GM23338 (cell line): ENCODE measurements at regions not wholly inside any gene's neighbourhood (a gene's known extent, or its start where the extent isn't known, plus 50 kb on each side); places are given as distances from the start of the nearest gene placed in this dataset.

Experiments
- ATAC-seq: fragments of 200-7000 bp; cut with Tn5 transposase; 3 replicates; pipeline ENCODE4 v1.9.1; 2020
- DNase-seq: peaks from one replicate; pipeline ENCODE4 v3.0.0-alpha.2; 2015; ENCODE audit warnings: low spot score
- H2AFZ ChIP-seq: fragments of 200-600 bp; sonication (generic); 2 replicates; pipeline ENCODE4 v1.8.0; 2016; ENCODE audit warnings: antibody characterized with exemption, mild to moderate bottlenecking, moderate library complexity
- H3F3A ChIP-seq: fragments of 200-600 bp; sonication (generic); replicated peaks from 2 replicates; pipeline ENCODE4 v1.8.0; 2017; ENCODE audit warnings: antibody characterized with exemption, mixed run types, low read depth
- H3K27ac ChIP-seq: fragments of 200-600 bp; sonication (generic); 2 replicates; pipeline ENCODE4 v1.6.1; 2016; ENCODE audit warnings: low read depth
- H3K27me3 ChIP-seq: fragments of 200-600 bp; sonication (generic); 2 replicates; pipeline ENCODE4 v1.8.0; 2016; ENCODE audit warnings: mild to moderate bottlenecking, mixed run types, moderate library complexity; ENCODE audit not compliant: insufficient read depth
- H3K36me3 ChIP-seq: fragments of 200-600 bp; sonication (generic); 2 replicates; pipeline ENCODE4 v1.8.0; 2016; ENCODE audit warnings: mild to moderate bottlenecking; ENCODE audit not compliant: insufficient read depth
- H3K4me1 ChIP-seq: fragments of 200-600 bp; sonication (generic); 2 replicates; pipeline ENCODE4 v1.8.0; 2016; ENCODE audit warnings: mild to moderate bottlenecking, moderate library complexity; ENCODE audit not compliant: insufficient read depth
- H3K4me2 ChIP-seq: fragments of 200-600 bp; sonication (generic); 2 replicates; pipeline ENCODE4 v1.7.1; 2017; ENCODE audit warnings: mixed run types
- H3K4me3 ChIP-seq: fragments of 200-600 bp; sonication (generic); 2 replicates; pipeline ENCODE4 v1.6.1; 2016; ENCODE audit warnings: mixed run types
- H3K79me2 ChIP-seq: fragments of 200-600 bp; sonication (generic); replicated peaks from 2 replicates; pipeline ENCODE4 v1.8.0; 2017; ENCODE audit warnings: mild to moderate bottlenecking; ENCODE audit not compliant: insufficient read depth
- H3K9me2 ChIP-seq: fragments of 200-600 bp; sonication (generic); 2 replicates; pipeline ENCODE4 v1.8.0; 2017; ENCODE audit not compliant: insufficient read depth
- H4K20me1 ChIP-seq: fragments of 200-600 bp; sonication (generic); replicated peaks from 2 replicates; pipeline ENCODE4 v1.8.0; 2017; ENCODE audit warnings: mild to moderate bottlenecking; ENCODE audit not compliant: insufficient read depth
- H3K27ac Mint-ChIP-seq: 2 replicates; pipeline ENCODE4 v1.8.0; 2020; ENCODE audit warnings: inconsistent platforms, mild to moderate bottlenecking, moderate library complexity, mixed read lengths
- H3K27me3 Mint-ChIP-seq: 3 replicates; pipeline ENCODE4 v1.8.0; 2022; ENCODE audit warnings: low read depth, mild to moderate bottlenecking, moderate library complexity, mixed read lengths, inconsistent platforms; ENCODE audit not compliant: insufficient read depth, poor library complexity
- H3K36me3 Mint-ChIP-seq: 3 replicates; pipeline ENCODE4 v1.8.0; 2021; ENCODE audit warnings: low read depth, mild to moderate bottlenecking, inconsistent platforms, moderate library complexity, mixed read lengths
- H3K4me1 Mint-ChIP-seq: 3 replicates; pipeline ENCODE4 v1.8.0; 2020; ENCODE audit warnings: mild to moderate bottlenecking, inconsistent platforms, mixed read lengths
- H3K4me3 Mint-ChIP-seq: 3 replicates; pipeline ENCODE4 v1.8.0; 2021; ENCODE audit warnings: moderate library complexity, mild to moderate bottlenecking, inconsistent platforms, mixed read lengths
- H3K9me3 Mint-ChIP-seq: 3 replicates; pipeline ENCODE4 v1.8.0; 2020; ENCODE audit warnings: moderate library complexity, mild to moderate bottlenecking, inconsistent platforms, mixed read lengths
- EZH2 ChIP-seq: fragments of 200-600 bp; sonication (generic); IDR thresholded peaks from one replicate; pipeline ENCODE4 v1.8.0; 2017; ENCODE audit warnings: antibody characterized with exemption, mild to moderate bottlenecking, low read depth; ENCODE audit not compliant: unreplicated experiment
- NANOG ChIP-seq: IDR thresholded peaks from 2 replicates; pipeline ENCODE4 v1.6.1; 2016; ENCODE audit warnings: antibody characterized with exemption, borderline replicate concordance
- TF ChIP-seq, protein P1 (sequence below): fragments of 250-450 bp; sonication (Bioruptor Pico); IDR thresholded peaks from 2 replicates; pipeline ENCODE4 v1.5.0; 2020; ENCODE audit warnings: mild to moderate bottlenecking, moderate library complexity
- TF ChIP-seq, protein P2 (sequence below): IDR thresholded peaks from 2 replicates; pipeline ENCODE4 v1.6.1; 2016; ENCODE audit warnings: antibody characterized with exemption

- TF ChIP-seq, protein P1, sequence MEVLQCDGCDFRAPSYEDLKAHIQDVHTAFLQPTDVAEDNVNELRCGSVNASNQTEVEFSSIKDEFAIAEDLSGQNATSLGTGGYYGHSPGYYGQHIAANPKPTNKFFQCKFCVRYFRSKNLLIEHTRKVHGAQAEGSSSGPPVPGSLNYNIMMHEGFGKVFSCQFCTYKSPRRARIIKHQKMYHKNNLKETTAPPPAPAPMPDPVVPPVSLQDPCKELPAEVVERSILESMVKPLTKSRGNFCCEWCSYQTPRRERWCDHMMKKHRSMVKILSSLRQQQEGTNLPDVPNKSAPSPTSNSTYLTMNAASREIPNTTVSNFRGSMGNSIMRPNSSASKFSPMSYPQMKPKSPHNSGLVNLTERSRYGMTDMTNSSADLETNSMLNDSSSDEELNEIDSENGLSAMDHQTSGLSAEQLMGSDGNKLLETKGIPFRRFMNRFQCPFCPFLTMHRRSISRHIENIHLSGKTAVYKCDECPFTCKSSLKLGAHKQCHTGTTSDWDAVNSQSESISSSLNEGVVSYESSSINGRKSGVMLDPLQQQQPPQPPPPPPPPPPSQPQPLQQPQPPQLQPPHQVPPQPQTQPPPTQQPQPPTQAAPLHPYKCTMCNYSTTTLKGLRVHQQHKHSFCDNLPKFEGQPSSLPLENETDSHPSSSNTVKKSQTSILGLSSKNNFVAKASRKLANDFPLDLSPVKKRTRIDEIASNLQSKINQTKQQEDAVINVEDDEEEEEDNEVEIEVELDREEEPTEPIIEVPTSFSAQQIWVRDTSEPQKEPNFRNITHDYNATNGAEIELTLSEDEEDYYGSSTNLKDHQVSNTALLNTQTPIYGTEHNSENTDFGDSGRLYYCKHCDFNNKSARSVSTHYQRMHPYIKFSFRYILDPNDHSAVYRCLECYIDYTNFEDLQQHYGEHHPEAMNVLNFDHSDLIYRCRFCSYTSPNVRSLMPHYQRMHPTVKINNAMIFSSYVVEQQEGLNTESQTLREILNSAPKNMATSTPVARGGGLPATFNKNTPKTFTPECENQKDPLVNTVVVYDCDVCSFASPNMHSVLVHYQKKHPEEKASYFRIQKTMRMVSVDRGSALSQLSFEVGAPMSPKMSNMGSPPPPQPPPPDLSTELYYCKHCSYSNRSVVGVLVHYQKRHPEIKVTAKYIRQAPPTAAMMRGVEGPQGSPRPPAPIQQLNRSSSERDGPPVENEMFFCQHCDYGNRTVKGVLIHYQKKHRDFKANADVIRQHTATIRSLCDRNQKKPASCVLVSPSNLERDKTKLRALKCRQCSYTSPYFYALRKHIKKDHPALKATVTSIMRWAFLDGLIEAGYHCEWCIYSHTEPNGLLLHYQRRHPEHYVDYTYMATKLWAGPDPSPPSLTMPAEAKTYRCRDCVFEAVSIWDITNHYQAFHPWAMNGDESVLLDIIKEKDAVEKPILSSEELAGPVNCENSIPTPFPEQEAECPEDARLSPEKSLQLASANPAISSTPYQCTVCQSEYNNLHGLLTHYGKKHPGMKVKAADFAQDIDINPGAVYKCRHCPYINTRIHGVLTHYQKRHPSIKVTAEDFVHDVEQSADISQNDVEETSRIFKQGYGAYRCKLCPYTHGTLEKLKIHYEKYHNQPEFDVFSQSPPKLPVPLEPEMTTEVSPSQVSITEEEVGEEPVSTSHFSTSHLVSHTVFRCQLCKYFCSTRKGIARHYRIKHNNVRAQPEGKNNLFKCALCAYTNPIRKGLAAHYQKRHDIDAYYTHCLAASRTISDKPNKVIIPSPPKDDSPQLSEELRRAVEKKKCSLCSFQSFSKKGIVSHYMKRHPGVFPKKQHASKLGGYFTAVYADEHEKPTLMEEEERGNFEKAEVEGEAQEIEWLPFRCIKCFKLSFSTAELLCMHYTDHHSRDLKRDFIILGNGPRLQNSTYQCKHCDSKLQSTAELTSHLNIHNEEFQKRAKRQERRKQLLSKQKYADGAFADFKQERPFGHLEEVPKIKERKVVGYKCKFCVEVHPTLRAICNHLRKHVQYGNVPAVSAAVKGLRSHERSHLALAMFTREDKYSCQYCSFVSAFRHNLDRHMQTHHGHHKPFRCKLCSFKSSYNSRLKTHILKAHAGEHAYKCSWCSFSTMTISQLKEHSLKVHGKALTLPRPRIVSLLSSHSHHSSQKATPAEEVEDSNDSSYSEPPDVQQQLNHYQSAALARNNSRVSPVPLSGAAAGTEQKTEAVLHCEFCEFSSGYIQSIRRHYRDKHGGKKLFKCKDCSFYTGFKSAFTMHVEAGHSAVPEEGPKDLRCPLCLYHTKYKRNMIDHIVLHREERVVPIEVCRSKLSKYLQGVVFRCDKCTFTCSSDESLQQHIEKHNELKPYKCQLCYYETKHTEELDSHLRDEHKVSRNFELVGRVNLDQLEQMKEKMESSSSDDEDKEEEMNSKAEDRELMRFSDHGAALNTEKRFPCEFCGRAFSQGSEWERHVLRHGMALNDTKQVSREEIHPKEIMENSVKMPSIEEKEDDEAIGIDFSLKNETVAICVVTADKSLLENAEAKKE (CRISPR knock-in tag), result no peak
- TF ChIP-seq EZH2 (no peak), NANOG (no peak)
- TF ChIP-seq, protein P2, sequence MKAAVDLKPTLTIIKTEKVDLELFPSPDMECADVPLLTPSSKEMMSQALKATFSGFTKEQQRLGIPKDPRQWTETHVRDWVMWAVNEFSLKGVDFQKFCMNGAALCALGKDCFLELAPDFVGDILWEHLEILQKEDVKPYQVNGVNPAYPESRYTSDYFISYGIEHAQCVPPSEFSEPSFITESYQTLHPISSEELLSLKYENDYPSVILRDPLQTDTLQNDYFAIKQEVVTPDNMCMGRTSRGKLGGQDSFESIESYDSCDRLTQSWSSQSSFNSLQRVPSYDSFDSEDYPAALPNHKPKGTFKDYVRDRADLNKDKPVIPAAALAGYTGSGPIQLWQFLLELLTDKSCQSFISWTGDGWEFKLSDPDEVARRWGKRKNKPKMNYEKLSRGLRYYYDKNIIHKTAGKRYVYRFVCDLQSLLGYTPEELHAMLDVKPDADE, result no peak
These were observed 70.8 kb downstream of the RGS12 start (continued) for GRCh38 chr4:3363411-3364141.

GRCh38 chr4:3364199-3364598 lies 71.4 kb downstream of the RGS12 start:
- Histone ChIP-seq H4K20me1 (no peaks in the 10 kb centered on the region; the same call in 1 of the 2 replicates), H3K27me3 (no peaks in the 10 kb centered on the region), H3K4me2 (no peak overlapping the region), H3K4me1 (peaks cover 2% of the 10 kb centered on the region), H3K4me3 (no peak overlapping the region), H3K36me3 (no peaks in the 10 kb centered on the region), H3K27ac (no peak overlapping the region), H3F3A (no peaks in the 10 kb centered on the region), H3K9me2 (no peaks in the 10 kb centered on the region), H2AFZ (no peak overlapping the region), H3K79me2 (no peaks in the 10 kb centered on the region)
- peaks cover 20% of the 10 kb centered on the region for H3K4me1 Mint-ChIP-seq
- H3K9me3 Mint-ChIP-seq, result peaks cover 2% of the 10 kb centered on the region; the same call in 2 of the 3 replicates
- DNase-seq (no peak), ATAC-seq (no peak)
- no peak overlapping the region for H3K4me3 Mint-ChIP-seq
- H3K27me3 Mint-ChIP-seq, result peaks cover 21% of the 10 kb centered on the region
- H3K36me3 Mint-ChIP-seq, result no peaks in the 10 kb centered on the region
- no peak overlapping the region for H3K27ac Mint-ChIP-seq
- TF ChIP-seq EZH2, result no peak
- TF ChIP-seq, protein P1 (CRISPR knock-in tag), result no peak
